IMR-90 (cell line): ENCODE measurements at regions not wholly inside any gene's neighbourhood (a gene's known extent, or its start where the extent isn't known, plus 50 kb on each side); places are given as distances from the start of the nearest gene placed in this dataset.

Experiments used
- ATAC-seq: fragments of 200-7000 bp; cut with Tn5 transposase; 2 replicates; pipeline ENCODE4 v1.9.1; 2020; ENCODE audit warnings: low read depth, mild to moderate bottlenecking, moderate library complexity
- BruUV-seq: library from RNA; stranded (reverse); fragments of 400-500 nt; replicated peaks from 2 replicates; lab custom pipeline; 2021; lab: Mats Ljungman, UMichigan
- CTCF ChIA-PET: fragments of 300-600 bp; formaldehyde crosslinking; extraction: SDS; loops from one replicate; lab custom pipeline; 2021; ENCODE audit warnings: antibody characterized with exemption; lab: Yijun Ruan, JAX
- POLR2A ChIA-PET: fragments of 300-600 bp; sonication (Branson Sonifier 250); formaldehyde crosslinking; loops from one replicate; lab custom pipeline; 2022; ENCODE audit warnings: antibody characterized with exemption; ENCODE audit not compliant: unreplicated experiment; lab: Charles Lee
- DNase-seq: peaks from one replicate; pipeline ENCODE4 v3.0.0; 2013
- H2AFZ ChIP-seq: replicated peaks from 2 replicates; pipeline ENCODE3; 2013; ENCODE audit warnings: low read length, mild to moderate bottlenecking; ENCODE audit not compliant: poor library complexity
- H2AK5ac ChIP-seq: 2 replicates; pipeline ENCODE4 v1.6.1; 2013; ENCODE audit warnings: low read depth, low read length, inconsistent platforms
- H2AK9ac ChIP-seq: replicated peaks from 2 replicates; pipeline ENCODE3; 2013; ENCODE audit warnings: mild to moderate bottlenecking, low read depth, low read length, moderate library complexity; ENCODE audit not compliant: poor library complexity
- H2BK120ac ChIP-seq: 2 replicates; pipeline ENCODE4 v1.6.1; 2013; ENCODE audit warnings: low read depth, low read length, inconsistent platforms
- H2BK15ac ChIP-seq: 3 replicates; pipeline ENCODE4 v1.6.1; 2013; ENCODE audit warnings: low read depth, low read length, inconsistent platforms
- H2BK20ac ChIP-seq: 2 replicates; pipeline ENCODE4 v1.6.1; 2013; ENCODE audit warnings: low read depth, mild to moderate bottlenecking, inconsistent platforms, low read length, moderate library complexity
- H2BK5ac ChIP-seq: 2 replicates; pipeline ENCODE4 v1.6.1; 2013; ENCODE audit warnings: mild to moderate bottlenecking, low read depth, low read length, inconsistent platforms; ENCODE audit not compliant: poor library complexity, severe bottlenecking
- H3K14ac ChIP-seq: replicated peaks from 2 replicates; pipeline ENCODE4 v1.6.1; 2013; ENCODE audit warnings: low read depth, low read length, inconsistent platforms
- H3K18ac ChIP-seq: 2 replicates; pipeline ENCODE4 v1.6.1; 2013; ENCODE audit warnings: low read depth, low read length, control low read depth
- H3K23ac ChIP-seq: 2 replicates; pipeline ENCODE4 v1.6.1; 2013; ENCODE audit warnings: low read depth, low read length, inconsistent platforms
- H3K27ac ChIP-seq: 2 replicates; pipeline ENCODE4 v1.5.1; 2013; ENCODE audit warnings: mild to moderate bottlenecking, control low read depth, low read length; ENCODE audit not compliant: insufficient read depth
- H3K27me3 ChIP-seq: 2 replicates; pipeline ENCODE4 v1.6.1; 2013; ENCODE audit warnings: low read length; ENCODE audit not compliant: control insufficient read depth, insufficient read depth
- H3K36me3 ChIP-seq: 2 replicates; pipeline ENCODE4 v1.6.1; 2013; ENCODE audit warnings: low read length, mixed read lengths; ENCODE audit not compliant: control insufficient read depth, insufficient read depth
- H3K4ac ChIP-seq: 2 replicates; pipeline ENCODE4 v1.6.1; 2013; ENCODE audit warnings: low read depth, low read length, inconsistent platforms
- H3K4me1 ChIP-seq: 2 replicates; pipeline ENCODE4 v1.6.1; 2013; ENCODE audit warnings: low read length, mixed read lengths; ENCODE audit not compliant: control insufficient read depth, insufficient read depth
- H3K4me2 ChIP-seq: 2 replicates; pipeline ENCODE4 v1.6.1; 2013; ENCODE audit warnings: low read depth, mild to moderate bottlenecking, control low read depth, low read length, moderate library complexity
- H3K4me3 ChIP-seq: 2 replicates; pipeline ENCODE4 v1.5.1; 2013; ENCODE audit warnings: low read depth, mild to moderate bottlenecking, control low read depth, low read length, moderate library complexity; ENCODE audit not compliant: insufficient read depth
- H3K56ac ChIP-seq: 2 replicates; pipeline ENCODE4 v1.6.1; 2013; ENCODE audit warnings: low read length, inconsistent platforms; ENCODE audit not compliant: insufficient read depth; ENCODE audit errors: extremely low read depth
- H3K79me1 ChIP-seq, 2 experiments: 2 replicates each; pipeline ENCODE4 v1.6.1; 2013; ENCODE audit warnings: low read length in 2 of 2, inconsistent platforms in 1 of 2, low read depth in 1 of 2
- H3K9ac ChIP-seq: 2 replicates; pipeline ENCODE4 v1.6.1; 2013; ENCODE audit warnings: low read depth, low read length, control low read depth
- H3K9me1 ChIP-seq: 2 replicates; pipeline ENCODE4 v1.6.1; 2013; ENCODE audit warnings: low read length, inconsistent platforms; ENCODE audit not compliant: insufficient read depth
- H3K9me3 ChIP-seq: 2 replicates; pipeline ENCODE4 v1.6.1; 2013; ENCODE audit warnings: low read length; ENCODE audit not compliant: control insufficient read depth, insufficient read depth
- H4K20me1 ChIP-seq: 2 replicates; pipeline ENCODE4 v1.6.1; 2013; ENCODE audit warnings: low read length, inconsistent platforms; ENCODE audit not compliant: insufficient read depth
- H4K5ac ChIP-seq: 2 replicates; pipeline ENCODE4 v1.6.1; 2013; ENCODE audit warnings: mild to moderate bottlenecking, low read depth, low read length, control low read depth
- H4K8ac ChIP-seq, 2 experiments: 2 replicates each; pipeline ENCODE4 v1.6.1; 2013; ENCODE audit warnings: low read depth in 2 of 2, low read length in 2 of 2, control low read depth in 1 of 2, inconsistent platforms in 1 of 2
- H4K91ac ChIP-seq: 2 replicates; pipeline ENCODE4 v1.6.1; 2013; ENCODE audit warnings: low read depth, low read length, inconsistent platforms; ENCODE audit not compliant: insufficient read depth
- BHLHE40 ChIP-seq: fragments of 150-350 bp; IDR thresholded peaks from 2 replicates; pipeline ENCODE4 v1.6.1; 2016; ENCODE audit warnings: mild to moderate bottlenecking, low read depth, low read length
- CEBPB ChIP-seq: IDR thresholded peaks from 2 replicates; pipeline ENCODE4 v1.6.1; 2012; ENCODE audit warnings: low read depth, low read length, improper control_type of control experiment
- CHD1 ChIP-seq: IDR thresholded peaks from 2 replicates; pipeline ENCODE4 v1.6.1; 2012; ENCODE audit warnings: low read depth, low read length, improper control_type of control experiment
- FOS ChIP-seq: fragments of 150-350 bp; IDR thresholded peaks from 2 replicates; pipeline ENCODE4 v1.6.1; 2016; ENCODE audit warnings: low read depth, low read length
- MAFK ChIP-seq: IDR thresholded peaks from 2 replicates; pipeline ENCODE4 v1.6.1; 2012; ENCODE audit warnings: low read depth, low read length, improper control_type of control experiment
- MAZ ChIP-seq: IDR thresholded peaks from 2 replicates; pipeline ENCODE4 v1.6.1; 2012; ENCODE audit warnings: low read depth, mild to moderate bottlenecking, low read length, improper control_type of control experiment, moderate library complexity, borderline replicate concordance
- MXI1 ChIP-seq: IDR thresholded peaks from 2 replicates; pipeline ENCODE4 v1.6.1; 2012; ENCODE audit warnings: low read depth, mild to moderate bottlenecking, low read length, moderate library complexity, borderline replicate concordance
- RCOR1 ChIP-seq: IDR thresholded peaks from 2 replicates; pipeline ENCODE4 v1.6.1; 2012; ENCODE audit warnings: mild to moderate bottlenecking, low read length, improper control_type of control experiment; ENCODE audit not compliant: insufficient replicate concordance
- RFX5 ChIP-seq: IDR thresholded peaks from 2 replicates; pipeline ENCODE4 v1.8.0; 2012; ENCODE audit warnings: low read depth, mild to moderate bottlenecking, low read length, moderate library complexity
- SMC3 ChIP-seq: fragments of 150-350 bp; IDR thresholded peaks from 2 replicates; pipeline ENCODE4 v1.6.1; 2016; ENCODE audit warnings: low read depth, mild to moderate bottlenecking, antibody characterized with exemption, low read length, moderate library complexity
- WGBS, 2 experiments: methylation state at CpG; one replicate each; pipeline versions ENCODE4 v1.1.5 to v1.1.7; 2013; ENCODE audit warnings: missing lambda C conversion rate in 2 of 2; ENCODE audit not compliant: insufficient read length in 1 of 2; ENCODE audit errors: extremely low coverage in 2 of 2; 5-methylcytosine and 5-hydroxymethylcytosine counted together
- dilution Hi-C: fragments of 300-500 bp; cut with HindIII; formaldehyde crosslinking; loops from one replicate; pipeline ENCODE4 v1.14.3; 2018; ENCODE audit warnings: low sequenced_read_pairs; ENCODE audit not compliant: unreplicated experiment
- in situ Hi-C: fragments of 300-500 bp; cut with MboI; formaldehyde crosslinking; loops from 3 replicates; pipeline ENCODE4 v1.14.3; 2019; ENCODE audit warnings: low sequenced_read_pairs, inconsistent platforms, mixed read lengths
- intact Hi-C: fragments of 100-400 bp; cut with micrococcal nuclease; formaldehyde crosslinking; loops from 2 replicates; pipeline ENCODE4 v1.10.0; 2022
- TF ChIP-seq, protein P1 (sequence below): fragments of 150-350 bp; IDR thresholded peaks from 2 replicates; pipeline ENCODE4 v1.6.1; 2017; ENCODE audit warnings: mild to moderate bottlenecking, antibody characterized with exemption, low read length, low read depth
- TF ChIP-seq, protein P2 (sequence below): fragments of 150-350 bp; IDR thresholded peaks from 2 replicates; pipeline ENCODE4 v1.6.1; 2016; ENCODE audit warnings: low read depth, mild to moderate bottlenecking, low read length, moderate library complexity, borderline replicate concordance

GRCh38 chr10:78614744-78615143 is 454.0 kb upstream of the ZMIZ1 start:
- Histone ChIP-seq H3K9me3 (peaks cover 10% of the 10 kb centered on the region), H2BK15ac (no peak overlapping the region), H4K5ac (no peak overlapping the region), H2BK120ac (no peak overlapping the region), H2BK5ac (no peak overlapping the region), H3K4me1 (no peaks in the 10 kb centered on the region), H3K9me1 (no peaks in the 10 kb centered on the region), H2AFZ (no peak overlapping the region), H4K8ac (no peak overlapping the region), H2AK9ac (no peak overlapping the region), H3K4me2 (no peak overlapping the region), H3K79me1 (no peaks in the 10 kb centered on the region), H4K91ac (no peak overlapping the region), H3K4ac (no peak overlapping the region), H3K9ac (no peak overlapping the region), H4K20me1 (no peaks in the 10 kb centered on the region), H2AK5ac (no peak overlapping the region), H3K27ac (no peak overlapping the region), H3K14ac (no peak overlapping the region), H3K56ac (no peak overlapping the region), H3K4me3 (no peak overlapping the region), H2BK20ac (no peak overlapping the region), H3K18ac (no peak overlapping the region), H3K27me3 (peaks cover 66% of the 10 kb centered on the region), H3K23ac (no peak overlapping the region), H3K36me3 (no peaks in the 10 kb centered on the region)
- ChIA-PET CTCF (no interaction called here), POLR2A (no interaction called here)
- DNase-seq (no peak), ATAC-seq (no peak)
- no peak for TF ChIP-seq CEBPB
- TF ChIP-seq CHD1: no peak
- TF ChIP-seq FOS: no peak
- TF ChIP-seq, protein P1, sequence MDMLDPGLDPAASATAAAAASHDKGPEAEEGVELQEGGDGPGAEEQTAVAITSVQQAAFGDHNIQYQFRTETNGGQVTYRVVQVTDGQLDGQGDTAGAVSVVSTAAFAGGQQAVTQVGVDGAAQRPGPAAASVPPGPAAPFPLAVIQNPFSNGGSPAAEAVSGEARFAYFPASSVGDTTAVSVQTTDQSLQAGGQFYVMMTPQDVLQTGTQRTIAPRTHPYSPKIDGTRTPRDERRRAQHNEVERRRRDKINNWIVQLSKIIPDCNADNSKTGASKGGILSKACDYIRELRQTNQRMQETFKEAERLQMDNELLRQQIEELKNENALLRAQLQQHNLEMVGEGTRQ: no peak
- TF ChIP-seq, protein P2, sequence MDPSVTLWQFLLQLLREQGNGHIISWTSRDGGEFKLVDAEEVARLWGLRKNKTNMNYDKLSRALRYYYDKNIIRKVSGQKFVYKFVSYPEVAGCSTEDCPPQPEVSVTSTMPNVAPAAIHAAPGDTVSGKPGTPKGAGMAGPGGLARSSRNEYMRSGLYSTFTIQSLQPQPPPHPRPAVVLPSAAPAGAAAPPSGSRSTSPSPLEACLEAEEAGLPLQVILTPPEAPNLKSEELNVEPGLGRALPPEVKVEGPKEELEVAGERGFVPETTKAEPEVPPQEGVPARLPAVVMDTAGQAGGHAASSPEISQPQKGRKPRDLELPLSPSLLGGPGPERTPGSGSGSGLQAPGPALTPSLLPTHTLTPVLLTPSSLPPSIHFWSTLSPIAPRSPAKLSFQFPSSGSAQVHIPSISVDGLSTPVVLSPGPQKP: no peak
- no peak for TF ChIP-seq RFX5
- no peak for TF ChIP-seq MXI1
- no peak for TF ChIP-seq MAZ
- TF ChIP-seq MAFK: no peak
- TF ChIP-seq RCOR1: no peak
- no peak for TF ChIP-seq SMC3
- no peak for TF ChIP-seq BHLHE40
- BruUV-seq: no TSS peak
- in situ Hi-C loops: no loop called here
- intact Hi-C loops: no loop called here
- WGBS, 2 experiments: no CpG with 5 or more reads among the region's 3 CpGs
- dilution Hi-C loops: no loop called here
